Loucy (cell line): ENCODE measurements at regions not wholly inside any gene's neighbourhood (a gene's known extent, or its start where the extent isn't known, plus 50 kb on each side); places are given as distances from the start of the nearest gene placed in this dataset.

Experiments
- H2AFZ ChIP-seq: fragments of 200-600 bp; sonication (generic); 2 replicates; pipeline ENCODE4 v1.6.0; 2016; ENCODE audit warnings: antibody characterized with exemption, mild to moderate bottlenecking, low read length, moderate library complexity
- H3F3A ChIP-seq: fragments of 200-600 bp; 2 replicates; pipeline ENCODE4 v1.6.0; 2016; ENCODE audit warnings: antibody characterized with exemption, low read depth, mild to moderate bottlenecking
- H3K27me3 ChIP-seq: fragments of 200-600 bp; sonication (generic); 2 replicates; pipeline ENCODE4 v1.6.1; 2014; ENCODE audit warnings: low read length, mild to moderate bottlenecking; ENCODE audit not compliant: insufficient read depth, poor library complexity, severe bottlenecking
- H3K36me3 ChIP-seq: fragments of 200-600 bp; sonication (generic); 2 replicates; pipeline ENCODE4 v1.6.1; 2016; ENCODE audit warnings: low read length; ENCODE audit not compliant: insufficient read depth
- H3K4me1 ChIP-seq: fragments of 200-600 bp; sonication (generic); 2 replicates; pipeline ENCODE4 v1.5.1; 2014; ENCODE audit warnings: low read length, mild to moderate bottlenecking; ENCODE audit not compliant: insufficient read depth, poor library complexity, severe bottlenecking
- H3K4me2 ChIP-seq: fragments of 200-600 bp; sonication (generic); 2 replicates; pipeline ENCODE4 v1.6.0; 2014; ENCODE audit warnings: antibody characterized with exemption, low read length, low read depth, mild to moderate bottlenecking; ENCODE audit not compliant: poor library complexity, severe bottlenecking
- H3K4me3 ChIP-seq: fragments of 200-600 bp; sonication (generic); 2 replicates; pipeline ENCODE4 v1.5.1; 2014; ENCODE audit warnings: low read length, mild to moderate bottlenecking, mixed read lengths; ENCODE audit not compliant: poor library complexity, severe bottlenecking
- H3K79me2 ChIP-seq: fragments of 200-600 bp; sonication (generic); 2 replicates; pipeline ENCODE4 v1.6.1; 2014; ENCODE audit warnings: low read length; ENCODE audit not compliant: insufficient read depth
- H3K9ac ChIP-seq: fragments of 200-600 bp; sonication (generic); 2 replicates; pipeline ENCODE4 v1.6.0; 2014; ENCODE audit warnings: mild to moderate bottlenecking, low read depth, low read length, moderate library complexity; ENCODE audit not compliant: poor library complexity, severe bottlenecking
- H3K9me2 ChIP-seq: fragments of 200-600 bp; sonication (generic); replicated peaks from 2 replicates; pipeline ENCODE4 v1.6.1; 2016; ENCODE audit warnings: low read depth, low read length, mixed read lengths
- H3K9me3 ChIP-seq: fragments of 200-600 bp; sonication (generic); 2 replicates; pipeline ENCODE4 v1.6.1; 2014; ENCODE audit warnings: mild to moderate bottlenecking, antibody characterized with exemption, low read length, low read depth; ENCODE audit not compliant: insufficient read depth
- H4K20me1 ChIP-seq: fragments of 200-600 bp; sonication (generic); 2 replicates; pipeline ENCODE4 v1.6.0; 2014; ENCODE audit warnings: antibody characterized with exemption, low read length, mild to moderate bottlenecking; ENCODE audit not compliant: insufficient read depth, poor library complexity, severe bottlenecking
- EZH2phosphoT487 ChIP-seq: fragments of 200-600 bp; IDR thresholded peaks from 2 replicates; pipeline ENCODE4 v1.6.1; 2018; ENCODE audit warnings: antibody characterized with exemption, mild to moderate bottlenecking, moderate library complexity, borderline replicate concordance
- TF ChIP-seq, protein P1 (sequence below): fragments of 200-600 bp; sonication (generic); conservative IDR thresholded peaks from 2 replicates; pipeline ENCODE4 v1.5.1; 2014; ENCODE audit warnings: mild to moderate bottlenecking, antibody characterized with exemption, low read length

DNA sequence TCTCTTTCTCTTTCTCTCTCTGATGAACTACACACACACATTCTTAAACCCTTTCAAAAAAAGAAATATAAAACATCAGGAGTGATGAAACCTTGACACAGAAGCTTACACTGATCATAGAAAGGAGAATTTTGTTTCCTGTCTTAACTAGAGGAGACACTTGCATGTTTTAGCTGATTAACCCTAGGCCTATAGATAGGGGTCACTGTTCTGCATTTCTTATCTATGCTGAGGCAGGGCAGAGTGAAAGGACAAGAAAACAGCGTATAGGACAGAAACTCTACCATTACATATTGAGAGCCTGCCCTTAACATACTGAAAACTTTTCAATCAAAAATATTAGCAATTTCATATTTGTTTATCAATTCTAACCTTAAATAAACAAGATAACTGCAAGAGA lies 680.6 kb upstream of the MBL2 start:
- Histone ChIP-seq H3K4me2 (no peak overlapping the region), H2AFZ (no peak overlapping the region), H4K20me1 (no peaks in the 10 kb centered on the region), H3K4me1 (no peaks in the 10 kb centered on the region), H3F3A (no peaks in the 10 kb centered on the region), H3K9me2 (no peaks in the 10 kb centered on the region), H3K36me3 (no peaks in the 10 kb centered on the region), H3K27me3 (no peaks in the 10 kb centered on the region), H3K79me2 (no peaks in the 10 kb centered on the region), H3K9me3 (no peaks in the 10 kb centered on the region), H3K4me3 (no peak overlapping the region), H3K9ac (no peak overlapping the region)
- TF ChIP-seq, protein P1, sequence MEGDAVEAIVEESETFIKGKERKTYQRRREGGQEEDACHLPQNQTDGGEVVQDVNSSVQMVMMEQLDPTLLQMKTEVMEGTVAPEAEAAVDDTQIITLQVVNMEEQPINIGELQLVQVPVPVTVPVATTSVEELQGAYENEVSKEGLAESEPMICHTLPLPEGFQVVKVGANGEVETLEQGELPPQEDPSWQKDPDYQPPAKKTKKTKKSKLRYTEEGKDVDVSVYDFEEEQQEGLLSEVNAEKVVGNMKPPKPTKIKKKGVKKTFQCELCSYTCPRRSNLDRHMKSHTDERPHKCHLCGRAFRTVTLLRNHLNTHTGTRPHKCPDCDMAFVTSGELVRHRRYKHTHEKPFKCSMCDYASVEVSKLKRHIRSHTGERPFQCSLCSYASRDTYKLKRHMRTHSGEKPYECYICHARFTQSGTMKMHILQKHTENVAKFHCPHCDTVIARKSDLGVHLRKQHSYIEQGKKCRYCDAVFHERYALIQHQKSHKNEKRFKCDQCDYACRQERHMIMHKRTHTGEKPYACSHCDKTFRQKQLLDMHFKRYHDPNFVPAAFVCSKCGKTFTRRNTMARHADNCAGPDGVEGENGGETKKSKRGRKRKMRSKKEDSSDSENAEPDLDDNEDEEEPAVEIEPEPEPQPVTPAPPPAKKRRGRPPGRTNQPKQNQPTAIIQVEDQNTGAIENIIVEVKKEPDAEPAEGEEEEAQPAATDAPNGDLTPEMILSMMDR: peak; percentile 22; the same call in 1 of the 2 replicates
- no peak for TF ChIP-seq EZH2phosphoT487

DNA sequence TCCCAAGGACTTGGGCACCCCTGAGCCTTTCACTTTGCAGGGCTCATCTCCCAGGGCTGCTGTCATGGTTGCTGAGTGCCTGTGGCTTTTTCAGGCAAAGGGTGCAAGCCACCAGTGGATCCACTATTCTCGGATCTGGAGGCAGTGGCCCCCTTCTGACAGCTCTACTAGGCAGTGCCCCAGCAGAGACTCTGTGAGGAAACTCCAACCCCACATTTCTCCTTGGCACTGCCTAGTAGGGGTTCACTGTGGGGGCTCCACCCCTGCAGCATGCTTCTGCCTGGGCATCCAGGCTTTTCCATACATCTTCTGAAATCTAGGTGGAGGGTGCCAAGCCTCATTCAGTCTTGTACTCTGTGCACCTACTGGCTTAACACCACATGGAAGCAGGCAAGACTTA lies 675.0 kb upstream of the MBL2 start:
- Histone ChIP-seq H3K9ac (no peak overlapping the region), H3K4me3 (no peak overlapping the region), H3K4me2 (no peak overlapping the region), H3K79me2 (no peaks in the 10 kb centered on the region), H3K36me3 (no peaks in the 10 kb centered on the region), H3K9me2 (no peaks in the 10 kb centered on the region), H3K27me3 (no peaks in the 10 kb centered on the region), H2AFZ (no peak overlapping the region), H4K20me1 (no peaks in the 10 kb centered on the region), H3K9me3 (no peaks in the 10 kb centered on the region), H3K4me1 (no peaks in the 10 kb centered on the region), H3F3A (no peaks in the 10 kb centered on the region)
- TF ChIP-seq EZH2phosphoT487: no peak
- TF ChIP-seq, protein P1: no peak

DNA sequence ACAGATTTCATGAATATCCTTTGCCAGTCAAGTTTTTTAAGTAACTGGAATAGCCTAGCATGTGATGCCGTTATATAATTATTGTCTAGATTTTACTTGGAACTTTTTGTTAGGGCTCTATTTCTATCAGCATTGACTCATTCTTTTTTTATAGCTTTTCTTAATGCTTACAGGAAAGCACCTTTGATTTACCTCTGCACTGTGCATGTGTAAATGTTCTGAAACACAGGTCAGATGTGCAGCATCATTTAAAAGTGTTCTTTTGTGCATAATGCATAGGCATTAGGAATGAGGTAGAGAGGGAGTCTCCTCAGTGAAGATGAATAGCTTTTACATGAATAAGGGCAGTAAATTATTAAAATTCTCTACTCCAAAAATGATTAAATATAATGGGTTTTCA lies 669.3 kb upstream of the MBL2 start:
- no peak for TF ChIP-seq EZH2phosphoT487
- TF ChIP-seq, protein P1: no peak
- Histone ChIP-seq H3K4me2 (no peak overlapping the region), H2AFZ (no peak overlapping the region)

More for the DNA sequence above, 669.3 kb upstream of the MBL2 start:
- no peaks in the 10 kb centered on the region for H3K27me3 ChIP-seq
- no peaks in the 10 kb centered on the region for H3K79me2 ChIP-seq
- no peaks in the 10 kb centered on the region for H3K9me3 ChIP-seq
- H3K9ac ChIP-seq: no peak overlapping the region
- H3K4me1 ChIP-seq: no peaks in the 10 kb centered on the region
- no peak overlapping the region for H3K4me3 ChIP-seq
- no peaks in the 10 kb centered on the region for H3K36me3 ChIP-seq
- no peaks in the 10 kb centered on the region for H3F3A ChIP-seq
- H4K20me1 ChIP-seq: no peaks in the 10 kb centered on the region
- no peaks in the 10 kb centered on the region for H3K9me2 ChIP-seq
